ENCODE measurements at regions not wholly inside any gene's neighbourhood (a gene's known extent, or its start where the extent isn't known, plus 50 kb on each side); places are given as distances from the start of the nearest gene placed in this dataset.

DNA sequence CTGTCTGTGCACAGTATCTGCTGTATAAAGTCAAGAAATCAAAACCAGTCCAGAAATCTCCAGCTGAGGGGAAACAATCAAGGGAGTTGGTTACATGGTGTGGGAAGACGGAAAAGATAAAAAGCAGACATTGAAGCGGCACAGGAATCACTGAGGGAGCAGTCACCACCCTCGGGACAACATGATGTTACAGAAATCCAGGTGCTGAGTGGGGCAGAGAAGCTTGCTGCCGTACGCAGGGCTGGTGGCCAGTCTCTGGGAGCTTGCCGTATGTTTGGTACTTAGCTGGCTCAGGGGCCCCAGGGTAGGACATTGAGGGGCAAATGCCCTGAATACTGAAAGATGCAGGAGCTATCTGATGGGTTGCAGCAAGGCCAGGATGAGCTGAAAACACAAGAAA, 237.9 kb downstream of the EDEM1 start:
- no peak for ATAC-seq
- TF ChIP-seq, protein P1, sequence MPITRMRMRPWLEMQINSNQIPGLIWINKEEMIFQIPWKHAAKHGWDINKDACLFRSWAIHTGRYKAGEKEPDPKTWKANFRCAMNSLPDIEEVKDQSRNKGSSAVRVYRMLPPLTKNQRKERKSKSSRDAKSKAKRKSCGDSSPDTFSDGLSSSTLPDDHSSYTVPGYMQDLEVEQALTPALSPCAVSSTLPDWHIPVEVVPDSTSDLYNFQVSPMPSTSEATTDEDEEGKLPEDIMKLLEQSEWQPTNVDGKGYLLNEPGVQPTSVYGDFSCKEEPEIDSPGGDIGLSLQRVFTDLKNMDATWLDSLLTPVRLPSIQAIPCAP (CRISPR knock-in tag; IDR thresholded peaks at IDR 0.05; ENCODE audit: low read depth) = no peak
- TF ChIP-seq GABPB1 (CRISPR knock-in tag; IDR thresholded peaks at IDR 0.05) = no peak
- TF ChIP-seq NFE2L2 (IDR thresholded peaks at IDR 0.05; ENCODE audit: low read length) = no peak
- no peak for TF ChIP-seq MYNN (CRISPR knock-in tag; IDR thresholded peaks at IDR 0.05; ENCODE audit: low read depth)
- TF ChIP-seq YEATS4 (CRISPR knock-in tag; IDR thresholded peaks at IDR 0.05; ENCODE audit: borderline replicate concordance) = no peak
- no peak for TF ChIP-seq FOXM1 (CRISPR knock-in tag; IDR thresholded peaks at IDR 0.05)
- no peak for TF ChIP-seq HMG20B (CRISPR knock-in tag; conservative IDR thresholded peaks at IDR 0.05)
- TF ChIP-seq ZNF496 (CRISPR knock-in tag; IDR thresholded peaks at IDR 0.05; ENCODE audit: insufficient replicate concordance) = no peak
- no peak for TF ChIP-seq ZNF432 (CRISPR knock-in tag; IDR thresholded peaks at IDR 0.05; ENCODE audit: borderline replicate concordance)
- TF ChIP-seq ZNF160 (CRISPR knock-in tag; IDR thresholded peaks at IDR 0.05) = no peak
- TF ChIP-seq ZNF747 (CRISPR knock-in tag; IDR thresholded peaks at IDR 0.05; ENCODE audit: borderline replicate concordance) = no peak
- no peak for TF ChIP-seq ELF4 (CRISPR knock-in tag; IDR thresholded peaks at IDR 0.05; ENCODE audit: borderline replicate concordance)
- no peak for TF ChIP-seq ZNF234 (CRISPR knock-in tag; conservative IDR thresholded peaks at IDR 0.05)
- TF ChIP-seq, protein P2, sequence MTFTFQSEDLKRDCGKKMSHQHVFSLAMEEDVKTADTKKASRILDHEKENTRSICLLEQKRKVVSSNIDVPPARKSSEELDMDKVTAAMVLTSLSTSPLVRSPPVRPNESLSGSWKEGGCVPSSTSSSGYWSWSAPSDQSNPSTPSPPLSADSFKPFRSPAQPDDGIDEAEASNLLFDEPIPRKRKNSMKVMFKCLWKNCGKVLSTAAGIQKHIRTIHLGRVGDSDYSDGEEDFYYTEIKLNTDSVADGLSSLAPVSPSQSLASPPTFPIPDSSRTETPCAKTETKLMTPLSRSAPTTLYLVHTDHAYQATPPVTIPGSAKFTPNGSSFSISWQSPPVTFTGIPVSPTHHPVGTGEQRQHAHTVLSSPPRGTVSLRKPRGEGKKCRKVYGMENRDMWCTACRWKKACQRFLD (CRISPR knock-in tag; IDR thresholded peaks at IDR 0.05; ENCODE audit: borderline replicate concordance) = no peak
- no peak for TF ChIP-seq MBNL3 (CRISPR knock-in tag; conservative IDR thresholded peaks at IDR 0.05)
- TF ChIP-seq HMGA1 (CRISPR knock-in tag; conservative IDR thresholded peaks at IDR 0.05) = no peak
- H3K4me2 ChIP-seq (ENCODE audit: low read depth, low read length) = no peak overlapping the region
- no peak overlapping the region for H3K27ac ChIP-seq (ENCODE audit: extremely low read length, insufficient read depth, low read length)
- H3K27me3 ChIP-seq (ENCODE audit: control insufficient read depth in 1 of 2, insufficient read depth in 2 of 2, low read length in 2 of 2) = no peaks in the 10 kb centered on the region
- intact Hi-C loops (cut with micrococcal nuclease; ENCODE audit: unreplicated experiment) = no loop called here
- H3K79me2 ChIP-seq (ENCODE audit: insufficient read depth, low read length) = no peaks in the 10 kb centered on the region
- no peaks in the 10 kb centered on the region for H3K4me1 ChIP-seq (ENCODE audit: insufficient read depth, low read length)
- WGBS (ENCODE audit: low lambda C conversion rate) = 31% methylated on average over 5 of the region's 6 CpGs
- FAIRE-seq = no peak
- H4K20me1 ChIP-seq (ENCODE audit: insufficient read depth, low read length) = no peaks in the 10 kb centered on the region
- H2AFZ ChIP-seq (ENCODE audit: low read length) = no peak overlapping the region
- BruUV-seq (replicated peaks) = no TSS peak
- ChIA-PET POLR2A (no interaction called here), CTCF (ENCODE audit: low intra/inter-chr PET ratio, low total read pairs) (no interaction called here)
- H3K36me3 ChIP-seq (replicated peaks in 1 of 2; ENCODE audit: control insufficient read depth in 1 of 2, insufficient read depth in 2 of 2, low read length in 2 of 2) = no peaks in the 10 kb centered on the region
- no peak overlapping the region for H3K9ac ChIP-seq (ENCODE audit: insufficient read depth, low read depth, low read length)
- in situ Hi-C loops (cut with HindIII; ENCODE audit: extremely low pct_ligation_motif_present, low pct_unique_long_range_greater_than_20kb) = no loop called here
- no peak overlapping the region for H3K4me3 ChIP-seq (replicated peaks in 1 of 3; ENCODE audit: insufficient read depth in 1 of 3, low read depth in 2 of 3, low read length in 3 of 3)
- no peaks in the 10 kb centered on the region for H3K9me3 ChIP-seq (ENCODE audit: low read length)
- DNase-seq (ENCODE audit: low spot score) = no peak
